Psoas muscle (tissue), 7 donors: ENCODE measurements at regions not wholly inside any gene's neighbourhood (a gene's known extent, or its start where the extent isn't known, plus 50 kb on each side); places are given as distances from the start of the nearest gene placed in this dataset.
"Not testable (repeated sequence)": the region's sequence is repeated elsewhere in the genome, so short reads cannot be mapped to it uniquely, and the experiment has no call there.

Experiments
- ATAC-seq, 4 donors: fragments of 200-7000 bp; cut with Tn5 transposase; one replicate each; pipeline ENCODE4 v1.9.1; 2020; ENCODE audit warnings: moderate library complexity in 3 of 4, mild to moderate bottlenecking in 2 of 4
- DNase-seq, 2 donors: peaks; one replicate each; pipeline ENCODE4 v3.0.0-alpha.2; 2020
- H3K27ac ChIP-seq: fragments of 200-600 bp; one replicate; pipeline ENCODE4 v1.8.0; 2022
- H3K27me3 ChIP-seq, 3 donors: fragments of 200-600 bp in 1 of 3; one replicate each; pipeline versions ENCODE4 v1.6.1 to v1.8.0; 2013 to 2022; ENCODE audit warnings: low read length in 2 of 3, mild to moderate bottlenecking in 2 of 3, moderate library complexity in 1 of 3; ENCODE audit not compliant: insufficient read depth in 3 of 3
- H3K36me3 ChIP-seq, 2 donors: fragments of 200-600 bp in 1 of 2; one replicate each; pipeline versions ENCODE4 v1.6.1 to v1.8.0; 2013 to 2022; ENCODE audit warnings: low read depth in 1 of 2, mild to moderate bottlenecking in 1 of 2, moderate library complexity in 1 of 2; ENCODE audit not compliant: insufficient read depth in 1 of 2
- H3K4me1 ChIP-seq: fragments of 200-600 bp; one replicate; pipeline ENCODE4 v1.8.0; 2022
- H3K4me3 ChIP-seq: fragments of 200-600 bp; one replicate; pipeline ENCODE4 v1.8.0; 2022; ENCODE audit warnings: mild to moderate bottlenecking
- H3K9me3 ChIP-seq: fragments of 200-600 bp; one replicate; pipeline ENCODE4 v1.8.0; 2022
- CTCF ChIP-seq: fragments of 200-600 bp; IDR thresholded peaks from one replicate; pipeline ENCODE4 v1.8.0; 2022; ENCODE audit warnings: antibody characterized with exemption
- WGBS, 3 donors: extraction: QIAGEN DNeasy Blood & Tissue Kit; methylation state at CpG; one replicate each; pipeline versions ENCODE4 v1.1.6 to v1.1.7; 2013; 5-methylcytosine and 5-hydroxymethylcytosine counted together
- intact Hi-C, 2 donors: fragments of 100-400 bp; cut with DNase I; formaldehyde crosslinking; loops; one replicate each; pipeline versions ENCODE4 v1.11.0 to v1.14.2; 2022
- donor health status: healthy with polysubstance abuse.
- donor health status: DM: no; HTN: no; CAD: no; lungs with moderate emphysema.
- donor health status: Bipolar disorder and iron deficiency.
- donor health status: healthy.
- donor health status: DM: yes; HTN: yes; CAD: no.
- donor health status: DM: no; HTN: no; CAD: no.
- donor health status: DM: yes; HTN: yes; CAD: no.

GRCh38 chr6:20013066-20013861 is 176.1 kb downstream of the ID4 start:
- no peak overlapping the region for H3K4me3 ChIP-seq
- no peaks in the 10 kb centered on the region for H3K27me3 ChIP-seq
- no peak for DNase-seq
- 75 to 80% (median 77%) methylated on average over 13 of the region's 13 CpGs for WGBS, 3 donors
- H3K36me3 ChIP-seq, result no peaks in the 10 kb centered on the region
- no peaks in the 10 kb centered on the region for H3K4me1 ChIP-seq
- H3K27ac ChIP-seq, result no peak overlapping the region
- intact Hi-C loops, result no loop called here
- no peak for TF ChIP-seq CTCF
- ATAC-seq, result no peak
- H3K9me3 ChIP-seq, result no peaks in the 10 kb centered on the region

GRCh38 chr6:20014508-20014907 is 177.3 kb downstream of the ID4 start:
- Histone ChIP-seq H3K36me3 (no peaks in the 10 kb centered on the region), H3K27me3 (no peaks in the 10 kb centered on the region), H3K9me3 (no peaks in the 10 kb centered on the region), H3K4me1 (no peaks in the 10 kb centered on the region), H3K4me3 (no peak overlapping the region), H3K27ac (no peak overlapping the region)
- DNase-seq, result no peak
- TF ChIP-seq CTCF, result no peak
- ATAC-seq, result no peak
- intact Hi-C loops, result no loop called here
- WGBS, 3 donors, result 82 to 89% (median 83%) methylated on average over 1 of the region's 1 CpG

- 86 to 93% (median 91%) methylated on average over 1 of the region's 1 CpG for WGBS, 3 donors
- no peak for TF ChIP-seq CTCF
- intact Hi-C loops, result no loop called here
- Histone ChIP-seq H3K4me1 (no peaks in the 10 kb centered on the region), H3K9me3 (no peaks in the 10 kb centered on the region), H3K4me3 (no peak overlapping the region), H3K36me3 (no peaks in the 10 kb centered on the region), H3K27me3 (no peaks in the 10 kb centered on the region), H3K27ac (no peak overlapping the region)
- ATAC-seq, result no peak
- no peak for DNase-seq
Observed at GRCh38 chr6:20020526-20020925, 183.4 kb downstream of the ID4 start.

DNA sequence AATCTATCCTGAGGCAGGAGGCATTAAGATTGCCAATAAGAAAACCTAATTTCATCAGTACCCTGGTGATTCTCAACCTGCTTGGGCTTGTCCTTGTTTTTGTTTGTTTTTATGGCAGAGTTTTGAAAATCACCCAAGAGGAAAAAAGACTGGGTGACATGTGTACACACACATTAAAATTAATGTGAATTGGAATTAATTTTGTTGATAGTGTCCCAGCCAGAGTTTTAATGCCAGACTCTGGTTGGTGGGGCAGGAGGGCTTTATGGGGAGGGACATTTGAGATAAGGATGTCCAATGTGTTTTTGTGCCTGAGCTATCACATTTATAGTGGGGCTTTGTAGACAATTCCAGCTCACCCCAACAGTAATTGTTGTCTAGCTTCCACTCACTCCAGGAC is 184.6 kb downstream of the ID4 start:
- Histone ChIP-seq H3K36me3 (no peaks in the 10 kb centered on the region), H3K4me3 (no peak overlapping the region), H3K27ac (no peak overlapping the region), H3K27me3 (no peaks in the 10 kb centered on the region), H3K9me3 (no peaks in the 10 kb centered on the region), H3K4me1 (no peaks in the 10 kb centered on the region)
- no peak for TF ChIP-seq CTCF
- DNase-seq (no peak), ATAC-seq (no peak)
- intact Hi-C loops, result no loop called here

GRCh38 chr6:20023549-20024315 is 186.6 kb downstream of the ID4 start:
- H3K36me3 ChIP-seq, H3K4me3 ChIP-seq, H3K27me3 ChIP-seq, H3K4me1 ChIP-seq, DNase-seq, H3K27ac ChIP-seq, intact Hi-C loops, H3K9me3 ChIP-seq, ATAC-seq: not testable (repeated sequence)
- 64 to 67% (median 67%) methylated on average over 27 to 28 of the region's 28 CpGs for WGBS, 3 donors
